ENCODE measurements at regions not wholly inside any gene's neighbourhood (a gene's known extent, or its start where the extent isn't known, plus 50 kb on each side); places are given as distances from the start of the nearest gene placed in this dataset.

GRCh38 chr13:85431720-85432119, 367.5 kb downstream of the SLITRK6 start:
- no peak for DNase-seq (ENCODE audit: low read depth in 1 of 2, low spot score in 1 of 2)
- Histone ChIP-seq H3K27me3 (ENCODE audit: insufficient read depth, poor library complexity, severe bottlenecking) (no peaks in the 10 kb centered on the region), H3K27ac (replicated peaks) (no peak overlapping the region), H3K4me3 (replicated peaks; ENCODE audit: insufficient read depth, low read length) (no peak overlapping the region)
- TF ChIP-seq GABPA (IDR thresholded peaks at IDR 0.05; ENCODE audit: low read depth) (no peak), CTCF (IDR thresholded peaks at IDR 0.05; ENCODE audit: insufficient read depth, low read length) (no peak), POLR2AphosphoS5 (IDR thresholded peaks at IDR 0.05; ENCODE audit: low read depth) (no peak), SPI1 (IDR thresholded peaks at IDR 0.05; ENCODE audit: borderline replicate concordance, low read depth) (no peak), REST (IDR thresholded peaks at IDR 0.05; ENCODE audit: insufficient replicate concordance, low read depth) (no peak)

GRCh38 chr13:85430216-85430794, 368.9 kb downstream of the SLITRK6 start:
- TF ChIP-seq SPI1 (IDR thresholded peaks at IDR 0.05; ENCODE audit: borderline replicate concordance, low read depth) (no peak), REST (IDR thresholded peaks at IDR 0.05; ENCODE audit: insufficient replicate concordance, low read depth) (no peak), CTCF (IDR thresholded peaks at IDR 0.05; ENCODE audit: insufficient read depth, low read length) (no peak), POLR2AphosphoS5 (IDR thresholded peaks at IDR 0.05; ENCODE audit: low read depth) (no peak)
- H3K27me3 ChIP-seq (ENCODE audit: insufficient read depth, poor library complexity, severe bottlenecking): no peaks in the 10 kb centered on the region
- no peak overlapping the region for H3K27ac ChIP-seq (replicated peaks)
- DNase-seq (ENCODE audit: low read depth in 1 of 2, low spot score in 1 of 2): no peak
- no peak overlapping the region for H3K4me3 ChIP-seq (replicated peaks; ENCODE audit: insufficient read depth, low read length)

- no peak overlapping the region for H3K27ac ChIP-seq (replicated peaks)
- H3K4me3 ChIP-seq (replicated peaks; ENCODE audit: insufficient read depth, low read length): no peak overlapping the region
- no peak for DNase-seq (ENCODE audit: low read depth in 1 of 2, low spot score in 1 of 2)
- TF ChIP-seq SPI1 (IDR thresholded peaks at IDR 0.05; ENCODE audit: borderline replicate concordance, low read depth) (no peak), REST (IDR thresholded peaks at IDR 0.05; ENCODE audit: insufficient replicate concordance, low read depth) (no peak), GABPA (IDR thresholded peaks at IDR 0.05; ENCODE audit: low read depth) (no peak), CTCF (IDR thresholded peaks at IDR 0.05; ENCODE audit: insufficient read depth, low read length) (no peak), POLR2AphosphoS5 (IDR thresholded peaks at IDR 0.05; ENCODE audit: low read depth) (no peak)
- no peaks in the 10 kb centered on the region for H3K27me3 ChIP-seq (ENCODE audit: insufficient read depth, poor library complexity, severe bottlenecking)
These were observed 371.8 kb downstream of the SLITRK6 start for GRCh38 chr13:85427416-85427815.
